HG03378 (cell line): ENCODE measurements at regions not wholly inside any gene's neighbourhood (a gene's known extent, or its start where the extent isn't known, plus 50 kb on each side); places are given as distances from the start of the nearest gene placed in this dataset.
A peak's percentile ranks its signal among the peaks of the same experiment; 100 is the strongest.
"Not testable (repeated sequence)": the region's sequence is repeated elsewhere in the genome, so short reads cannot be mapped to it uniquely, and the experiment has no call there.

Experiments used
- ATAC-seq: cut with Tn5 transposase; IDR thresholded peaks from one replicate; pipeline ENCODE4 v1.9.1; 2021; ENCODE audit warnings: mild to moderate bottlenecking, moderate library complexity; ENCODE audit not compliant: unreplicated experiment

DNA sequence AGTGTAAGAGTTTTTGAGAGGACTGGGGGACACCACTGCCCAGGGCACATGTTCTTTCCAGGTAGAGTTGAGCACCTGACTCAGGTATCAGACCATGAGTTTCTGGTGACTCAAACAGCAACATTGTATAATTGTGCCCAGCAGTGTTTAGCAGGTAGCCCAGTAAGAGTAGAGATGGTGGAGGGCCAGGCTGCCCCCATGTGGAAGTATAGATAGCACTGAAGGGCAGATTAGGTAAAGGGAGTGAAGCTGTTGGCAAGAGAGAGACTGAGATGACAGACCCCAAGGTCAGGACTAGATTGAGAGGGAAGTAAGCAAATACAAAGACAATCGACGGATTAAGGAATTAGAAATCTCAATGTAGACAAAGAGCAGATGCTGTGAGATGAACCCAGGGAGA lies 74.6 kb downstream of the TRIM42 start:
- no peak for ATAC-seq

DNA sequence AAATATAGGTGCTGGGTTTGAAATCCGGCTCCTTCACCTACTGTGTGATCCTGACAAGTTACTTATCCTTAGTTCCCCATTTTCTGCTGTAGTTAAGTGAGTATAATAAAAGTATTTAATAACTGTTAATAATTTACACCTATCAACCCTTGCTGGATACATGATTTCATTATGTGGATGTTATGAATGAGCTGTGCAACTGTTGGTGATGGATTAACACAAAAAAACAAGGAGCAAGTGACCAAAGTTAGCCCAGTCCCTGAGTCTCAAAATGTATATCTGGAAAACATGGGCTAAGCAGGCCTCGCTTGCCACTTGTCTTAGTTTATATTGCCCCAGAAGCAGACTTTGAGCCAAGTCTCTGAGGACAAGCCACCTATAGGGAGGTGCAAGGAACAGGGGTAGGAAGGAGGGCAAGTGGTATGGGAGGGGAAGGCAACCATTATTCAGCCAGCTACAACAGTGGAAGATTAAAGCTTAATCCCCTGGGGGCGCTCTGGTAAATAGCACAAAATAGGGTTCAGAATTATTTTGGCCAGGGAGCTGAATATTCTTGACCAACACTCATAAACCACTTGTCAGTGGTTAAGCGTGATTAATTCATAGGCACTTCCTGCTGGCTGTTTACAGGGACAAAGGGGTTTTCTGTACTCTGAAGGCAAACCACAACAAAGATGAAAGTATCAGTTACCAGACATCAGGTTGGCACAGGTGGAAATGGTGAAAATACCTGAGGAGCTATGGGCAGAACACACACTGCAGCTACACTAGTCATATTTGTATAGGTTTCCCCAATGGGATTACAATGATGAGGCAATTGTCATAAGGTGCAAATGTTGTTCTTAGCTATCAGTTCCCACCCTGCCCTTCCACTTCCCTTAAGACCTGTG lies 76.2 kb downstream of the TRIM42 start:
- ATAC-seq = peak; percentile 59

DNA sequence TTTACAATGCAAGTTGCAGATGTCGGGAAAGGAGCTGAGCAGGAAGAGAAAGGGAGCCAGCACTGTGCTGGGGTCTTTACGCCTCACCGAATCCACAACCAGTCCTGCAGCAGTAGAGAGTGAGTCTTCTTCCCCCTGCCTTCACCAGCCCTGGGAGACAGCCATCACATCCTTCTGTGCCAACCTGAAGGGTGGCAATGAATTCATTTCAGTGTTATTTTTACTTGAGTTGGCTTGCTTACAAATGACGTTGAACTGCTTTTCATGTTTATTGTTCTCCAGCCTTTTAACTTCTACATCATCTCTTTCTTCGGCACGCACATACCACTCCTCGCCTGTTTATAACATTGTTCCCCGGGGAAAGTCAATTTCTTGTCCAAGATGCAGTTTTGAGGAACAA lies 77.1 kb downstream of the TRIM42 start:
- ATAC-seq = no peak

DNA sequence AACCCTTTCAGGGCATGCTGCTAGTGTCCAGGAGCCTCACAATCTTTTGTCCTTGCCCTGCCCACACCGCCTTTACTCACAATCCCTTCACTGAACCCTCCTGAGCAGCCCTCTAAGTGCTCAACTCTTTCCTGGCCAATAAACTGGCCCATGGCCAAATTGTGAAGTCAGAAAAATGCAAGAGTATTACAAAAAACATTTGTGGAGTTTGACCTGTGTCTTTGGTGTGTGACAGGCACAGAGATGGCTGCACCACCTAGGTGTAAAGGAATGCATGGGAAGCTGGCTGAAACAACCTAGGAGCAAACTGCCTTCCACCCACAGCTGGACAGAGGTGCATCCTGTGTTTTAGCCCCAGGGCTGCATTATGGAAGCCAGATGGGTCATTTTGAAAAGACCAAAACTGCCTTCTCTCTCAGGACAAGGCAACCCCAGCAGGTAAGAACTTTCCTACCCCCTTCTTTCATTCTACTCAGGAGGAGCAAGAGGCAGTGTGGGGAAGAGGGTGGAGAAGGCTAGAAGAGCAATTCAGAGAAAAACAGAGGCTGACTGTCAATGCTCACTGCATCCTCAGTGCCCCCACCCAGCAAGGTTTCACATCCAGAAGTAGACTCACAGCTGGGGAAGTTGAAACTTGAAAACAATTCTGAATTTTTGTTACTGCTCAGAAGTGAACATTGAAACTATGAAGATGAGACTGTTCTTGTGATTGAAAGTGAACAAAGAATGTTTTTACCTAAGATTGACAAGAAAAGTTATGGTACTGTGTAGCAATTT lies 78.6 kb downstream of the TRIM42 start:
- peak; percentile 63 for ATAC-seq

DNA sequence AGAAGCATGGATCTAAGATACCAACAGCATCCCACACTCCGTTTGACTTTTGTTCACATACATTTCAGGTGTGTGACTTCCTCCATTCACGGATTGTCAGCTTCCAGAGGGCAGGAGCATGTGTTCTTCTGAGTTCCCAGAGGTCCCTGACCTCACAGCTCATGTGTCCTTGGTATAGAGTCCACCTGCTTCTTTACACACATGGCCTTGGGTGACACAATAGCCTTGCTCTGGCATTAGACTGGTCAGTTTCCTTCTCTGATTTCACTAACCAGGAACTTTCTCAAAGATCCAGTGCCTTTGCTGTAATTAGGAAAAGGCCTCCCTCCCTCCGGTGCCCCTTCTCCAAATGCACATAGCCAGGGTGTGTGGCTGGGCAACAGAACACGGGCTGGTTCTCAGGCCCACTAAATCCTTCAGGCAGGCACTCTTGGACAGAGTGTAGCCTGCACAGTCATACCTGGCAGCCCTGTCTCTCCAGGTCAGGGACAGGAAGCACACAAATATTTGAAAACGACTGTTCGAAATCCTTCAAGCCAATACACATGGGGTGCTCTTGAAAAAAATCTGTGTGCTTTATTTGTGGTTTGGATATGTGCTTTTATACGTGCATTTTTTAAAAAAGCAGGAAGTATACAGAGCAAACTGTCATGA lies 81.1 kb downstream of the TRIM42 start:
- no peak for ATAC-seq

DNA sequence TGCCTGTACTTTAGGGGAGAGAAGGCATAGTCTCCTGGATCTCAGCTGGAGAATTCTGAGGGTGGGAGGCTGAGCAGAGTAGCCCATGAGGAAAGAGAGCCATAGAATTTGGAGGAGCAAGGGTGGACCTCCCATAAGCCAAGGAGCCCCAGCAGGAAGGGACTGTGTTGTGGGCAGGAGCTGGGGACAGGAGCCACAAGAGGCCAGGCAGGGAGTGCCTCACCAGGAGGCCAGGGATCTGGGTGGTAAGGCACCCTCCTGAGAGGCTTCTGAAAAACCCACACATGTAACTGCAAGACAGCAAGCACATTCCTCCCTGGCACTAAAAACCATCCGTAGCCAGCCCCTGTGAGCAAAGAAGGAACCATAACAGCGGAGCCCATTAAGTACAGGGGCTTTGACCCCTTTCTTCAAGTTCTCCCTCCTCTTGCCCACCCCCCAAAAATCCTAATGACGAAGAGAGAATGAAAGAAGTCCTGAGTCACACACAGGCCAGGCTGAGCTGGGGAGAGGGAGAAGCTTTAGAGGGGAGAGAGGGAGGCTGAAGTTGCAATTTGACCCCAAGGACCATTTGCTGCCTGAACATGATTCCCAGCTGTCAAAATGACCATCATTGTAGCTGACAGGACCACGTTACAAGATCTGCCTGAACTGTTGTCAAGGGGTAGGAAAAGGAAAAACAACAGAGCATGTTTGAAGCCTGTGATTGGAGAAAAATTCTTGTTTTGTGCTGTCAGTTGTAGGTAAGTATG lies 82.6 kb downstream of the TRIM42 start:
- ATAC-seq = no peak

DNA sequence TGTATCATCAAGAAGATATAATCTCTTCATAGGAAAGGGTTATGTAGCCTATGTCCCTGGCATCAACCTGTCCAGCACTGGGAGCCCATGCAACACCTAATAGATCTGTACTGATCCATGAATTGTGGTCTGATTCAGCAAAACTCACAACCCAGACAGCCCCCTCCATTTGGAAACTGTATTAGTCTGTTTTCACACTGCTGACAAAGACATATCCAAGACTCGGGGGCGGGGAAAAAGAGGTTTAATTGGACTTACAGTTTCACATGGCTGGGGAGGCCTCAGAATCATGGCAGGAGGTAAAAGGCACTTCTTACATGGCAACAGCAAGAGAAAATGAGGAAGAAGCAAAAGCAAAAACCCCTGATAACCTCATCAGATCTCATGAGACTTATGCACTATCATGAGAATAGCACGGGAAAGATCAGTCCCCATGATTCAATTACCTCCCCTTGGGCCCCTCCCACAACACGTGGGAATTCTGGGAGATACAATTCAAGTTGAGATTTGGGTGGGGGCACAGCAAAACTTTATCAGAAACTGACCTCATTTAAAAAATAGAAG lies 83.3 kb downstream of the TRIM42 start:
- no peak for ATAC-seq

DNA sequence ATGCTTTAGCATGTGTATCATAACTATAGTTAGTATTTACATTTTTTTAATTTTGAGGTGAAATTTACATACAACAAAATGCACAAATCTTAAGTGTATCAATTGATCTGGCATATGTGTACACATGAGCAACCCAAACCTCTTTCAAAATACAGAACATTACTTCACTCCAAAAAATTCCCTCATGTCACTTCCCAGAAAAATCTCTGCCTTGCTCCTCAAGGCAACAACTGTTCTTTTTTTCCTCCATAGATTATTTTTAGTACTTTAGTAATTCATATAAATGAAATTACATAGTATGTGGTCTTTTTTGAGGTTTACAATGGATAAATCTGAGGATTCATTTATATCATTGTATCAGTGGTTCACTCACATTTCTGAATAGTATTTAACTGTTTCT lies 84.9 kb downstream of the TRIM42 start:
- ATAC-seq = no peak

DNA sequence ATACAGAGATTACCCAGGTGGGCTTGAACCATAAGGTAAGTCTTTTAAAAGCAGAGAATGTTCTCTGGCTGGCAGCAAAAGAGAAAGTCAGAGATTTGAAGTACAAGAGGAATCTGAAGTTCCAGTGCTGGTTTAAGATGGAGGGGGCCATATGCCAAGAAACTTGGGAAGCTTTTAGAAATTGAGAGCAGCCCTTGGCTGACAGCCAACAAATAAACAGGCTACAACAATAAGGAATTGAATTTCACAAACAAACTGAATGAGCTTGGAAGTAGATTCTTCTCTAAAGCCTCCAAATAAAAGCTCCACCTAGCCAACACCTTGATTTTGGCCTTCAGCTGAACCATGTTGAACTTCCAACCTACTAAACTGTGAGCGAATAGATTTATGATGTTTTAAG lies 85.7 kb downstream of the TRIM42 start:
- ATAC-seq = no peak

DNA sequence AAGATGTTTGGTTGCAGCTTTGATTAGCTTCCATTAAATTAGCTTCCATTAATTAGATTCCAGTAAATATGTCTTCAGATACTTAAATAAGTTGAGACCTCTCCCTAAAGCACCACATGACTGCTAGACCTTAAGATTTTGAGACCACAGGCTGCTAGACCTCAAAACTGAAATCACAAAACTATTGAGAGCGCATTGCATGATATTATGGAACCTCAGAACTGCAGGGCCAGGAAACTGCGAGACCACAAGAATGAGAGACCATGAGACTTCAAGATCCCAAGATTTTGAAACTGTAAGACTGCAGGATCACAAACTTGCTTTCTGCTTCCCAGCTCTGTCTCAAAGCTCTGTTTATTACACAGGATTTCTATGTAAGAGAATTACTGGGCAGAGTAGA lies 87.4 kb downstream of the TRIM42 start:
- no peak for ATAC-seq

DNA sequence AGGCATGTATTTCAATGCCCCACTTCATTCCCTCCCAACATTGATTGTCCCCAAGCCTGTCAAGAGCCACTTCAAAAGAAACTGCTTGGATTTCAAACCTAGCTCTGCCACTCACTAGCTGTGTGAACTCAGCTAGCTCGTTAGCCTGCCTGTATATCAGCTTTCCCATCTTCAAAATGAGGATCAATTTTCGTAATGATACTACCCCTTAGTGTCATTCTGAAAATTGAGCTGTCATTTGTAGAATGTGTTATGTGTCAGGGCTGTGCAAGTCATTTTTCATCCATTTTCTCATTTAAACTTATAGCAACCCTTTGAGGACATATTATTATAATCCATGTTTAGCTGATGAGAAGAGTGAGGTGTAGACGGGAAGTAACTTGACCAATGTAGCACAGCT lies 88.6 kb downstream of the TRIM42 start:
- peak; percentile 46 for ATAC-seq

DNA sequence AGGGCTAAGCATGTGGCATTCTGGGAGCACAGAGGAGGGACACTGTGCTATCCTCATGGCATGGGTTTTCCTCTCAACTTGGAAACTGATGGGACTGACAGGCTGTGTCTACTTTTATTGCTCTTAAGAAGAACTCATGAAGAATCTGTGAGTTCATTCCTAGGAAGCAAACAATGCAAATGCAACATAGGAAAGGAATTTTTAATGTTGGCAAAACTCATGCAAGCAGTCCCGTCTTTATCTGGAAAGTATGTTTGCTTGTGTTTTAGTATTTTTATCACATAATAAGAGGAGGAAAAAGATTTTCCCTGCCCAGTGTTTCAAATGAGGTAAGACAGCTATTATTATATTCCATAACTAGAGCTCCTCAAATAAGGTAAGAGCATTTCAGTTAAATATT lies 89.7 kb downstream of the TRIM42 start:
- no peak for ATAC-seq

DNA sequence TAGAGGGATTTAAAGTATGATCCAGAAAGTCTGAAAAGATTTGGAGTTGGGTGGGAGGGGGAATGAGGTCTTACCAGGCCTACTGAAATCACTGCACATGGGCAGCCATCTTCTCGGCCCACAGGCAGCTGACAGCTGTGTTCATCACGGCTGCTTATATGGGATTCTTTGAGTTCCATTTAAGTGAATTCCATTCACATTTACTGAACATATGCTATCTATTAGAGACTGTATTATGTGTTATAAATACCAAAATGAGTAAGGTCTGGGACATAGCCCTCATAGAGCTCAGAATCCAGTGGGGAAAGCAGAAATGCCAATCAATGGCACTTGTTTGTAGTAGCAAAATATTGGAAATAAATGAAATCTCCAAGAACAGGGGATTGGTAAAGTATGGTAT lies 91.1 kb downstream of the TRIM42 start:
- no peak for ATAC-seq

DNA sequence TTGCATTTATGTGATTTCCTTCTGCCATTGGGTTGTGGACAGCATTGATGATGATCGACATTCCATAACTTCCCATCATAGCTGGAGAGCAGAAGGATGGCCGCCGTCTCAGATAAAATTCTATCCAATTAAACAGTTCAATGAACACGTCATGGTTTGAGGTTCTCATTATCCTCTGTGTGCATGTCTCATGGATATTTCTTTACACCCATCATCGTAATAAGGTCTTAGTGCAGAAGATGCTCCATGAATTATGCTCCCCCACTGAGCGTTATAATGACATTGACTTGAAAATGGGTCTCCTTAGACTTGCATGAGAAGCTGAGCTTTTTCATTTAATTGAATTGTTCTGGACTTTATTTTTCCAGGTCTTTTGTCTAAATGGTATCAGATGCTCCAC lies 92.1 kb downstream of the TRIM42 start:
- ATAC-seq = no peak

DNA sequence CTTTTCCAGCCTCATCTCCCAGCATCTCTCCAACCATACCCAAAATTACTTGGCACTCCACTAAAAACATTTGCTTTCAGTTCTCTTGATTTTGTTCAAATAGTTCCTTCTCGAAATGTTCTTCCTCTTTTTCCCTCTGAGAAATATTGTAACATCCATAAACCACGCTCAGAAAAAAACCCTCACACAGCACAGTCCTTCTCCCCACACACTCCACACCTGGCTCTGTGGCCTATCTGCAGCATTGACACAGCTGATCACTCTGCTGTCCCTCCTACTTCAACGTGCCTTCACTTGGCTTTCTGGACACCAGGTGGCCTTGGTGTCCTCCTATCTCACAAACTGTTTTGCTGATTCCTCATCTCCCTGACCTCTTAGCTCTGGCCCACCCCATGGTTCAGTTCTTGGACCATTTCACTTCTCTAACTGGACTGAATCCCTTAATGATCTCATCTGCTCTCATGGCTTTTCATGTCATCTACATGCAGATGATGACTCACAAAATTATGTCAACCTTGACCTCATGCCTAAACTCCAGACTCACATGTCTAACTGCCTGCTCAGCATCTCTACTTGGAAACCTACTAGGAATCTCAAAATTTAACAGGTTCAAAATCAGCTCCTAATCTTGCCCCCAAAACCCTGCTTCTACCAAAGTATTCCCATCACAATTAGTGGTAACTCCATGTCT lies 93.3 kb downstream of the TRIM42 start:
- no peak for ATAC-seq

DNA sequence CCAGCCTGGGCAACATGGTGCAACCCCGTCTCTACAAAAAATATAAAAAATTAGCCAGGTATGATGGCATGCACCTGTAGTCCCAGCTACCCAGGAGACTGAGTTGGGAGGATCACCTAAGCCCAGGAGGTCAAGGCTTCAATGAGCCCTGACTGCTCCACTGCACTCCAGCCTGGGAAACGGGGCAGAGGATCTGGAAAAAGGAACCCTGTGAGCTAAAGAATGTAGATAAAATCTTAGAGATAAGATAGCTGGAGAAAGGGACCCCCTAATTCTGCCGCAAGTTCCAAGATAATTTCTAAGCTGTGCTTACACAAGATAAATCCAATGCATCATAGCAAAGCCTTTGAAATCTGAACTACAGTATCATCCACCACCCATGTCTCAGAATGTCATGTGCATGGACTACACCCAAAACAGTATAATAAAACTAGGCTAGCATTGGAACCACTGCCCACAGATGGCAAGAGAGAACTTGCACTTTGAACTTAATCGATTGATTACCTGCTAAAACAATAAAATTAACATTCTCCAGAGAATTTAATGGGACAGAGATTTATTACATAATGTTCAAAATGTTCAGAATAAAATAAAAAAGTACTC lies 99.9 kb downstream of the TRIM42 start:
- no peak for ATAC-seq

DNA sequence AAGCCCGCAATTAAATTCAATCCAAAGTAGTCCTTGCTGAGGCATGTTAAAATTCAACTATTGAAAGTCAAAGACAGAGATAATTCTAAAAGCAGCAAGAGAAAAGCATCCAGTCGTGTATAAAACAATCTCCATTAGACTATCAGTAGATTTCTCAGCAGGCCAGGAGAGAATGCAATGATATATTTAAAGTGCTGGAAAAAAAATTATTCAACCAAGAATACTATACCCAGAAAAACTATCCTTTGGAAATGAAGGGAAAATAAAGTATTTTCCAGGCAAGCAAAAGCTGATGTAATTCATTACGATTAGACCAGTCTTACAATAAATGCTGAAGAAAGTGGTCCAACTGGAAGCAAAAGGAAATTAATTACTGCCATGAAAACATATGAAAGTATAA lies 113.5 kb downstream of the TRIM42 start:
- no peak for ATAC-seq

DNA sequence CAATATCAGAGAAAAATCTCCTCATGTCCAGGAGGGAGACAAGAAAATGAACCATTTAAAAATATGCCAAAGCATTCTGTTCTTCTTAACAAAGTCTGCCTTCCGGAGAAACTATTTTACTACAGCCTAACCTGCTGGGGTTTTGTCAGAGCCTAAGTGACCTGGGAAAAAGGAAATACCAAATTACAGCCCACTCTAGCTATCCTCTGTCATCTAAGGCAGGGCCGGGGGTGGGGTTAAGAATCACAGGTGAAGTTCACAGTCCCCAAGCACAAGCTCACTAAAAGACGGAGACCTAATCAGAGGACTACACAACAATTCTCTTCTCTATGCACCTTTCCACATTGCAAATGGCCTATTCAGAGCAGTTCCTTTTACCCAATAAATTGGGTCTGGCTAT lies 116.6 kb downstream of the TRIM42 start:
- ATAC-seq = no peak

DNA sequence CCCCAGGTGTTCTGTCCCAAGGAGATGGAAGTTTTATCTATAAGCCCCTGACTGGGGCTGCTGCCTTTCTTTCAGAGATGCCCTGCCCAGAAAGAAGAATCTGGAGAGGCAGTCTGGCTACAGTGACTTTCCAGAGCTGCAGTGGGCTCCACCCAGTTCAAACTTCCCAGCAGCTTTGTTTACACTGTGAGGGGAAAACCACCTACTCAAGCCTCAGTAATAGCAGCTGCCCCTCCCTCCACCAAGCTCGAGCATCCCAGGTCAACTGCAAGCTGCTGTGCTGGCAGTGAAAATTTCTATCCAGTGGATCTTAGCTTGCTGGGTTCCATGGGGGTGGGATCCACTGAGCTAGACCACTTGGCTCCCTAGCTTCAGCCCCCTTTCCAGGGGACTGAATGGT lies 125.0 kb downstream of the TRIM42 start:
- not testable (repeated sequence) for ATAC-seq

DNA sequence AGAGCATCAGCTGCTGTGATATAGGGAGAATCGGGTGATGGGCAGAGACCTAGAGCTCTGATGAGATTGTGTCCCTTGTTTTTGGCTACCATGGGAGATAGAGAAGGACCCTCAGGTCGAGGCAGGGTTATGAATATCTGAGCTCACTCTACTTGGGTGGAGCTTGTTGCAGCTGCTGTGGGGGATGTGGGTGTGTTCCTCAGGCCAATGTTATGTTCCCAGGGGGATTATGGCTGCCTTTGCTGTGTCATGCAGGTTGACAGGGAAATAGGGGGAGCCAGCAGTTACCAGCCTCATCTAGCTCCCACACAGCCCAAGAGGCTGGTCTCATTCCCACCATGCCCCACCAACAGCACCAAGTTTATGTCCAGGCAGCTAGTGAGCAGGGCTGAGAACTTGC lies 131.5 kb downstream of the TRIM42 start:
- ATAC-seq = no peak
